IMR-90 (cell line): ENCODE measurements at regions not wholly inside any gene's neighbourhood (a gene's known extent, or its start where the extent isn't known, plus 50 kb on each side); places are given as distances from the start of the nearest gene placed in this dataset.

Source experiments
- ATAC-seq: fragments of 200-7000 bp; cut with Tn5 transposase; 2 replicates; pipeline ENCODE4 v1.9.1; 2020; ENCODE audit warnings: low read depth, mild to moderate bottlenecking, moderate library complexity
- BruUV-seq: library from RNA; stranded (reverse); fragments of 400-500 nt; replicated peaks from 2 replicates; lab custom pipeline; 2021; lab: Mats Ljungman, UMichigan
- CTCF ChIA-PET: fragments of 300-600 bp; formaldehyde crosslinking; extraction: SDS; loops from one replicate; lab custom pipeline; 2021; ENCODE audit warnings: antibody characterized with exemption; lab: Yijun Ruan, JAX
- POLR2A ChIA-PET: fragments of 300-600 bp; sonication (Branson Sonifier 250); formaldehyde crosslinking; loops from one replicate; lab custom pipeline; 2022; ENCODE audit warnings: antibody characterized with exemption; ENCODE audit not compliant: unreplicated experiment; lab: Charles Lee
- DNase-seq: peaks from one replicate; pipeline ENCODE4 v3.0.0; 2013
- H2AFZ ChIP-seq: replicated peaks from 2 replicates; pipeline ENCODE3; 2013; ENCODE audit warnings: low read length, mild to moderate bottlenecking; ENCODE audit not compliant: poor library complexity
- H2AK5ac ChIP-seq: 2 replicates; pipeline ENCODE4 v1.6.1; 2013; ENCODE audit warnings: low read depth, low read length, inconsistent platforms
- H2AK9ac ChIP-seq: replicated peaks from 2 replicates; pipeline ENCODE3; 2013; ENCODE audit warnings: mild to moderate bottlenecking, low read depth, low read length, moderate library complexity; ENCODE audit not compliant: poor library complexity
- H2BK120ac ChIP-seq: 2 replicates; pipeline ENCODE4 v1.6.1; 2013; ENCODE audit warnings: low read depth, low read length, inconsistent platforms
- H2BK15ac ChIP-seq: 3 replicates; pipeline ENCODE4 v1.6.1; 2013; ENCODE audit warnings: low read depth, low read length, inconsistent platforms
- H2BK20ac ChIP-seq: 2 replicates; pipeline ENCODE4 v1.6.1; 2013; ENCODE audit warnings: low read depth, mild to moderate bottlenecking, inconsistent platforms, low read length, moderate library complexity
- H2BK5ac ChIP-seq: 2 replicates; pipeline ENCODE4 v1.6.1; 2013; ENCODE audit warnings: mild to moderate bottlenecking, low read depth, low read length, inconsistent platforms; ENCODE audit not compliant: poor library complexity, severe bottlenecking
- H3K14ac ChIP-seq: replicated peaks from 2 replicates; pipeline ENCODE4 v1.6.1; 2013; ENCODE audit warnings: low read depth, low read length, inconsistent platforms
- H3K18ac ChIP-seq: 2 replicates; pipeline ENCODE4 v1.6.1; 2013; ENCODE audit warnings: low read depth, low read length, control low read depth
- H3K23ac ChIP-seq: 2 replicates; pipeline ENCODE4 v1.6.1; 2013; ENCODE audit warnings: low read depth, low read length, inconsistent platforms
- H3K27ac ChIP-seq: 2 replicates; pipeline ENCODE4 v1.5.1; 2013; ENCODE audit warnings: mild to moderate bottlenecking, control low read depth, low read length; ENCODE audit not compliant: insufficient read depth
- H3K27me3 ChIP-seq: 2 replicates; pipeline ENCODE4 v1.6.1; 2013; ENCODE audit warnings: low read length; ENCODE audit not compliant: control insufficient read depth, insufficient read depth
- H3K36me3 ChIP-seq: 2 replicates; pipeline ENCODE4 v1.6.1; 2013; ENCODE audit warnings: low read length, mixed read lengths; ENCODE audit not compliant: control insufficient read depth, insufficient read depth
- H3K4ac ChIP-seq: 2 replicates; pipeline ENCODE4 v1.6.1; 2013; ENCODE audit warnings: low read depth, low read length, inconsistent platforms
- H3K4me1 ChIP-seq: 2 replicates; pipeline ENCODE4 v1.6.1; 2013; ENCODE audit warnings: low read length, mixed read lengths; ENCODE audit not compliant: control insufficient read depth, insufficient read depth
- H3K4me2 ChIP-seq: 2 replicates; pipeline ENCODE4 v1.6.1; 2013; ENCODE audit warnings: low read depth, mild to moderate bottlenecking, control low read depth, low read length, moderate library complexity
- H3K4me3 ChIP-seq: 2 replicates; pipeline ENCODE4 v1.5.1; 2013; ENCODE audit warnings: low read depth, mild to moderate bottlenecking, control low read depth, low read length, moderate library complexity; ENCODE audit not compliant: insufficient read depth
- H3K56ac ChIP-seq: 2 replicates; pipeline ENCODE4 v1.6.1; 2013; ENCODE audit warnings: low read length, inconsistent platforms; ENCODE audit not compliant: insufficient read depth; ENCODE audit errors: extremely low read depth
- H3K79me1 ChIP-seq, 2 experiments: 2 replicates each; pipeline ENCODE4 v1.6.1; 2013; ENCODE audit warnings: low read length in 2 of 2, inconsistent platforms in 1 of 2, low read depth in 1 of 2
- H3K9ac ChIP-seq: 2 replicates; pipeline ENCODE4 v1.6.1; 2013; ENCODE audit warnings: low read depth, low read length, control low read depth
- H3K9me1 ChIP-seq: 2 replicates; pipeline ENCODE4 v1.6.1; 2013; ENCODE audit warnings: low read length, inconsistent platforms; ENCODE audit not compliant: insufficient read depth
- H3K9me3 ChIP-seq: 2 replicates; pipeline ENCODE4 v1.6.1; 2013; ENCODE audit warnings: low read length; ENCODE audit not compliant: control insufficient read depth, insufficient read depth
- H4K20me1 ChIP-seq: 2 replicates; pipeline ENCODE4 v1.6.1; 2013; ENCODE audit warnings: low read length, inconsistent platforms; ENCODE audit not compliant: insufficient read depth
- H4K5ac ChIP-seq: 2 replicates; pipeline ENCODE4 v1.6.1; 2013; ENCODE audit warnings: mild to moderate bottlenecking, low read depth, low read length, control low read depth
- H4K8ac ChIP-seq, 2 experiments: 2 replicates each; pipeline ENCODE4 v1.6.1; 2013; ENCODE audit warnings: low read depth in 2 of 2, low read length in 2 of 2, control low read depth in 1 of 2, inconsistent platforms in 1 of 2
- H4K91ac ChIP-seq: 2 replicates; pipeline ENCODE4 v1.6.1; 2013; ENCODE audit warnings: low read depth, low read length, inconsistent platforms; ENCODE audit not compliant: insufficient read depth
- RAD21 ChIP-seq: IDR thresholded peaks from 2 replicates; pipeline ENCODE4 v1.6.1; 2012; ENCODE audit warnings: low read length, improper control_type of control experiment
- RCOR1 ChIP-seq: IDR thresholded peaks from 2 replicates; pipeline ENCODE4 v1.6.1; 2012; ENCODE audit warnings: mild to moderate bottlenecking, low read length, improper control_type of control experiment; ENCODE audit not compliant: insufficient replicate concordance
- SMC3 ChIP-seq: fragments of 150-350 bp; IDR thresholded peaks from 2 replicates; pipeline ENCODE4 v1.6.1; 2016; ENCODE audit warnings: low read depth, mild to moderate bottlenecking, antibody characterized with exemption, low read length, moderate library complexity
- WGBS, 2 experiments: methylation state at CpG; one replicate each; pipeline versions ENCODE4 v1.1.5 to v1.1.7; 2013; ENCODE audit warnings: missing lambda C conversion rate in 2 of 2; ENCODE audit not compliant: insufficient read length in 1 of 2; ENCODE audit errors: extremely low coverage in 2 of 2; 5-methylcytosine and 5-hydroxymethylcytosine counted together
- dilution Hi-C: fragments of 300-500 bp; cut with HindIII; formaldehyde crosslinking; loops from one replicate; pipeline ENCODE4 v1.14.3; 2018; ENCODE audit warnings: low sequenced_read_pairs; ENCODE audit not compliant: unreplicated experiment
- in situ Hi-C: fragments of 300-500 bp; cut with MboI; formaldehyde crosslinking; loops from 3 replicates; pipeline ENCODE4 v1.14.3; 2019; ENCODE audit warnings: low sequenced_read_pairs, inconsistent platforms, mixed read lengths
- intact Hi-C: fragments of 100-400 bp; cut with micrococcal nuclease; formaldehyde crosslinking; loops from 2 replicates; pipeline ENCODE4 v1.10.0; 2022

- no peak overlapping the region for H3K4me3 ChIP-seq
- no peak overlapping the region for H2AFZ ChIP-seq
- H4K8ac ChIP-seq, result no peak overlapping the region
- ATAC-seq (no peak), DNase-seq (no peak)
- no peak overlapping the region for H3K56ac ChIP-seq
- no peak overlapping the region for H3K23ac ChIP-seq
- H4K5ac ChIP-seq, result no peak overlapping the region
- H3K18ac ChIP-seq, result no peak overlapping the region
- no peaks in the 10 kb centered on the region for H3K79me1 ChIP-seq
- H2BK120ac ChIP-seq, result no peak overlapping the region
- H3K27ac ChIP-seq, result no peak overlapping the region
- in situ Hi-C loops (no loop called here), intact Hi-C loops (no loop called here), dilution Hi-C loops (no loop called here)
- H2BK20ac ChIP-seq, result no peak overlapping the region
- no peaks in the 10 kb centered on the region for H3K9me1 ChIP-seq
- no TSS peak for BruUV-seq
- H4K20me1 ChIP-seq, result no peaks in the 10 kb centered on the region
- 33% methylated on average over 11 of the region's 14 CpGs; no CpG with 5 or more reads in 1 of the 2 experiments for WGBS, 2 experiments
- ChIA-PET POLR2A (no interaction called here), CTCF (interaction anchor here (1.2 kb wide), 1 partner anchor 117 kb away, joined by 3 read pairs; no protein-coding TSS in a partner anchor)
- no peak overlapping the region for H4K91ac ChIP-seq
- H3K4me1 ChIP-seq, result no peaks in the 10 kb centered on the region
- no peak overlapping the region for H2BK5ac ChIP-seq
- H2AK5ac ChIP-seq, result no peak overlapping the region
- no peak overlapping the region for H3K9ac ChIP-seq
- no peaks in the 10 kb centered on the region for H3K36me3 ChIP-seq
- TF ChIP-seq RCOR1 (no peak), SMC3 (no peak), RAD21 (no peak)
- H3K14ac ChIP-seq, result no peak overlapping the region
- no peak overlapping the region for H2AK9ac ChIP-seq
- H3K27me3 ChIP-seq, result no peaks in the 10 kb centered on the region
- H2BK15ac ChIP-seq, result no peak overlapping the region
- no peak overlapping the region for H3K4me2 ChIP-seq
- no peaks in the 10 kb centered on the region for H3K9me3 ChIP-seq
- H3K4ac ChIP-seq, result no peak overlapping the region
Observed at GRCh38 chr20:48503166-48503815, 324.5 kb downstream of the PREX1 start.
